SU-DHL-6 (cell line): ENCODE measurements at regions not wholly inside any gene's neighbourhood (a gene's known extent, or its start where the extent isn't known, plus 50 kb on each side); places are given as distances from the start of the nearest gene placed in this dataset.

Experiments
- EZH2phosphoT487 ChIP-seq: fragments of 200-600 bp; sonication (generic), shearing (Covaris generic); conservative IDR thresholded peaks from 2 replicates; pipeline ENCODE4 v1.6.1; 2018; ENCODE audit warnings: mild to moderate bottlenecking, antibody characterized with exemption, low read length, moderate library complexity, mixed read lengths
- TF ChIP-seq, protein P1 (sequence below): fragments of 200-600 bp; sonication (generic); IDR thresholded peaks from one replicate; pipeline ENCODE4 v1.5.1; 2017; ENCODE audit warnings: antibody characterized with exemption, mild to moderate bottlenecking, low read length, moderate library complexity; ENCODE audit not compliant: insufficient read depth, poor library complexity, severe bottlenecking

DNA sequence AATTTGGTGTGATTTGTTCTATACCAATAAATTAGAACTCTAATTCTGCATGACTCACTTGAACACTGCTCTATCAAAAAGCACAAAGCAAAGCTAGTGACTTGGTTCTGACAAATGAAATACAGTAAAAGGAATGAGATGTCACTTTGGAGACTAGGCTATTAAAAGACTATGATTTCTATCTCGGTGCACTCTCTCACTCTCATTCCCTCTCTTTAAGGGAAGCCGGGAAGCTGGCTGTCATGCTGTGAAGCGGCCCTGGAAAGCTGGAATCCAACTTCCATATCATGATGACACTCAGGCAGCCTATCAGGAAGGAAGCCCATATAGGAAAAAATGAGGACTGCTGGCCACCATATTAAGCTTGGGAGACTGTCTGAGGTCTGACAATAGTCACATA is 590.1 kb upstream of the CBLB start:
- TF ChIP-seq, protein P1, sequence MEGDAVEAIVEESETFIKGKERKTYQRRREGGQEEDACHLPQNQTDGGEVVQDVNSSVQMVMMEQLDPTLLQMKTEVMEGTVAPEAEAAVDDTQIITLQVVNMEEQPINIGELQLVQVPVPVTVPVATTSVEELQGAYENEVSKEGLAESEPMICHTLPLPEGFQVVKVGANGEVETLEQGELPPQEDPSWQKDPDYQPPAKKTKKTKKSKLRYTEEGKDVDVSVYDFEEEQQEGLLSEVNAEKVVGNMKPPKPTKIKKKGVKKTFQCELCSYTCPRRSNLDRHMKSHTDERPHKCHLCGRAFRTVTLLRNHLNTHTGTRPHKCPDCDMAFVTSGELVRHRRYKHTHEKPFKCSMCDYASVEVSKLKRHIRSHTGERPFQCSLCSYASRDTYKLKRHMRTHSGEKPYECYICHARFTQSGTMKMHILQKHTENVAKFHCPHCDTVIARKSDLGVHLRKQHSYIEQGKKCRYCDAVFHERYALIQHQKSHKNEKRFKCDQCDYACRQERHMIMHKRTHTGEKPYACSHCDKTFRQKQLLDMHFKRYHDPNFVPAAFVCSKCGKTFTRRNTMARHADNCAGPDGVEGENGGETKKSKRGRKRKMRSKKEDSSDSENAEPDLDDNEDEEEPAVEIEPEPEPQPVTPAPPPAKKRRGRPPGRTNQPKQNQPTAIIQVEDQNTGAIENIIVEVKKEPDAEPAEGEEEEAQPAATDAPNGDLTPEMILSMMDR = no peak
- TF ChIP-seq EZH2phosphoT487 = no peak
